ENCODE measurements at regions not wholly inside any gene's neighbourhood (a gene's known extent, or its start where the extent isn't known, plus 50 kb on each side); places are given as distances from the start of the nearest gene placed in this dataset.

GRCh38 chr2:36071698-36072097 is 283.9 kb upstream of the CRIM1 start:
- no peak for TF ChIP-seq CTCF (conservative IDR thresholded peaks at IDR 0.05; ENCODE audit: low read depth, low read length)
- TF ChIP-seq EZH2 (IDR thresholded peaks at IDR 0.05; ENCODE audit: low read length, unreplicated experiment) = no peak
